ENCODE measurements at regions not wholly inside any gene's neighbourhood (a gene's known extent, or its start where the extent isn't known, plus 50 kb on each side); places are given as distances from the start of the nearest gene placed in this dataset.

DNA sequence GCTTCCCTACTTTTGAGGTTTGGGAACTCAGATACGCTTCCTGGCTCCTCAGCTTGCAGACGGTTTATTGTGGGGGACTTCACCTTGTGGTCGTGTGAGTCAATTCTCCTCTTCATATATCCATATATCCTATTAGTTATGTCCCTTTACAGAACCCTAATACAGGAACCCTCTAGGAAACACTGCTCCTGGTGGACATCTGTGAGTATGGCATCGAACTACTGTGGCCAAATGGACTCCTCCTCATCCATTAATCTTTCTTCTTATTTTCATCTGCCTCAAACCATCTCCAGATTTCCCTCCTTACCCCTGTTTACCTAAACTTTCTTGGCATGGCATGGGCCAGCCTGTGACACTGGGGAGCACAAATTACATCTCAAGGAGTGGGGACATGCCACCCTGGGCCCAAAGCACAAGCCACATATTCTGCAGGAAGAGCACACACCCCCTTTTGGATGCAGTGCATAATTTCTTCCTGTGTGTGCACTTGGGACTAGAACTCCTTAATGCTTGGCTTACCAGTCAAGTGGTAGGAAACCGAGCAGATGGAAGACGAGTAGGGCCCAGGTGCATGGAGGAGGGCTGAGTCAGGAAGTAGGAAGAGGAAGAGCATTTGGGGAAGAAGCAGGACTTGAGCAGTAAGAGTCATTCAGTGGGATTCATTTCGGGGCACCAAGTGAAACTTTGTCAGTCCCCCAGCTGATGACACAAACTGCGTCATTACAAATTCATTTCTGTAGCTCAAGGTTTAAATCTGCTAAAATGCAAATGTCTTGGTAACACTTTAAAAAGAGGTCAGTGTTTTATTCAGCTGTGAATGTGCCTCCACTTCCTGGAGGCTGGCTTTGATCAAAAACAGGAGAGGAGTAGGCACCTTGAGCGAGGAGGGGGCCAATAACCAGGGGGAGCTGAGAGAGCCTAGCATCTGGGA lies 80.8 kb upstream of the PLXNA4 start:
- no peak for DNase-seq (ENCODE audit: low read depth)
- H3K4me3 ChIP-seq (ENCODE audit: control insufficient read depth, low read depth, low read length): no peak overlapping the region
- TF ChIP-seq, protein P1, sequence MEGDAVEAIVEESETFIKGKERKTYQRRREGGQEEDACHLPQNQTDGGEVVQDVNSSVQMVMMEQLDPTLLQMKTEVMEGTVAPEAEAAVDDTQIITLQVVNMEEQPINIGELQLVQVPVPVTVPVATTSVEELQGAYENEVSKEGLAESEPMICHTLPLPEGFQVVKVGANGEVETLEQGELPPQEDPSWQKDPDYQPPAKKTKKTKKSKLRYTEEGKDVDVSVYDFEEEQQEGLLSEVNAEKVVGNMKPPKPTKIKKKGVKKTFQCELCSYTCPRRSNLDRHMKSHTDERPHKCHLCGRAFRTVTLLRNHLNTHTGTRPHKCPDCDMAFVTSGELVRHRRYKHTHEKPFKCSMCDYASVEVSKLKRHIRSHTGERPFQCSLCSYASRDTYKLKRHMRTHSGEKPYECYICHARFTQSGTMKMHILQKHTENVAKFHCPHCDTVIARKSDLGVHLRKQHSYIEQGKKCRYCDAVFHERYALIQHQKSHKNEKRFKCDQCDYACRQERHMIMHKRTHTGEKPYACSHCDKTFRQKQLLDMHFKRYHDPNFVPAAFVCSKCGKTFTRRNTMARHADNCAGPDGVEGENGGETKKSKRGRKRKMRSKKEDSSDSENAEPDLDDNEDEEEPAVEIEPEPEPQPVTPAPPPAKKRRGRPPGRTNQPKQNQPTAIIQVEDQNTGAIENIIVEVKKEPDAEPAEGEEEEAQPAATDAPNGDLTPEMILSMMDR (IDR thresholded peaks at IDR 0.05; ENCODE audit: control insufficient read depth, insufficient read depth, low read depth, low read length, missing control alignments): peak; percentile 46

DNA sequence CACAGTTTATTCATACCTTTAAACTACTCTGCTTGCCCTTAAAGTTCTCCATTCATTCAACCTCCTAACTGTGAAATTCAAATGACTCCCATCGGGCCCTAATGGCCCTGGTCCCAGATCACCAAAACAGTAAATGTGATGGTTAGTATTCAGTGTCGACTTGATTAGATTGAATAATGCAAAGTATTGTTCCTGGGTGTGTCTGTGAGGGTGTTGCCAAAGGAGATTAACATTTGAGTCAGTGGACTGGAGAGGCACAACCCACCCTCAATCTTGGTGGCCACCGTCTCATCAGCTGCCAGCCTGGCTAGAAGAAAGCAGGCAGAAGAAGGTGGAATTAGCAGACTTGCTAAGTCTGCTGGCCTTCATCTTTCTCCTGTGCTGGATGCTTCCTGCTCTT lies 80.1 kb upstream of the PLXNA4 start:
- TF ChIP-seq, protein P1 (IDR thresholded peaks at IDR 0.05; ENCODE audit: control insufficient read depth, insufficient read depth, low read depth, low read length, missing control alignments): no peak
- no peak for DNase-seq (ENCODE audit: low read depth)
- H3K4me3 ChIP-seq (ENCODE audit: control insufficient read depth, low read depth, low read length): no peak overlapping the region

DNA sequence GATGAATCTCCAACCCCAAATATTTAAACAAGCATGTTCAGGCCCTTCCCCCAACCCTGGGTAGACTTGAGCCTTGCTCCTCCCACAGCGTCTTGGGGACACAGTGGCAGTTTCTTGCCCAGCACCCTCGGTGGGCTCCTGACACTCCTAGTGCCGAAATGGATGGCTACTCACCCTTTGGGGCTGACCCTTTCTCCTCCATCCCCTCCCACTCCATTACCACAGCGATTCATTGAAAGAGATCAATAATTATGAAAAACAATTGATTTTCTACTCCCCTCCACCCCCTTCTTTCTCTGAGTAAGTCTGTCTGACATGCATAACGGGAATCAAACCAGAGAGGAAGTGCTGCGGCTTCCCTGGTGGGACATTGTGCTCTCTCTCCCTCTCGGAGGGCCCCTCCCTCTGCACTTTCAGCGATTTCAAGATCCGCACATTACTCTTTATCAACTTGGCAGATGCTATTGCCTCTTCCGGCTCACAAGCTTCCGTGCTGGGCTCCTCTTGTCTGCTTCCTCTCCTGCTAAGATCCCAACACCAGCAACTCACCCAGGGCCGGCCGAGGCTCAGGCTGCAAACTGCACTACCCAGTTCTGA lies 79.0 kb upstream of the PLXNA4 start:
- no peak overlapping the region for H3K4me3 ChIP-seq (ENCODE audit: control insufficient read depth, low read depth, low read length)
- no peak for DNase-seq (ENCODE audit: low read depth)
- TF ChIP-seq, protein P1 (IDR thresholded peaks at IDR 0.05; ENCODE audit: control insufficient read depth, insufficient read depth, low read depth, low read length, missing control alignments): no peak

DNA sequence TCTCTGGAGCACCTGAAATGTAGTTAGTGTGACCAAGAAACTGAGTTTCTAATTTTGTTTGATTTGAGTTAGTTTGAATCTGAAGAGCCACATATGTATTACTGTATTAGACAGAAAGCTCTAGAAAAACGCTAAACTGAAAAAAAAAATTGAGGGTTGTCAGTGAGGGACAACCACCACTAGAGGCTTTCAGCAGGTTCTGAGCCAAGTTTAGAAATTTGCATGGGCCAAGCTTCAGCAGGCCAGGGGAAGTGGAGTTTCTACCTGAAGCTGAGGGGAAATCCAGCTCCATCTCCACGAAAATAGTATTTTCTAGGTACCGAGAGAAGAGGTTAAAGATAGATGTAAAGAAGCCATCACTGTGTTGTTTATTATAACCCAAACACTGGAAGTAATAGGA lies 77.9 kb upstream of the PLXNA4 start:
- TF ChIP-seq, protein P1 (IDR thresholded peaks at IDR 0.05; ENCODE audit: control insufficient read depth, insufficient read depth, low read depth, low read length, missing control alignments): peak; percentile 43
- no peak for DNase-seq (ENCODE audit: low read depth)
- H3K4me3 ChIP-seq (ENCODE audit: control insufficient read depth, low read depth, low read length): no peak overlapping the region

DNA sequence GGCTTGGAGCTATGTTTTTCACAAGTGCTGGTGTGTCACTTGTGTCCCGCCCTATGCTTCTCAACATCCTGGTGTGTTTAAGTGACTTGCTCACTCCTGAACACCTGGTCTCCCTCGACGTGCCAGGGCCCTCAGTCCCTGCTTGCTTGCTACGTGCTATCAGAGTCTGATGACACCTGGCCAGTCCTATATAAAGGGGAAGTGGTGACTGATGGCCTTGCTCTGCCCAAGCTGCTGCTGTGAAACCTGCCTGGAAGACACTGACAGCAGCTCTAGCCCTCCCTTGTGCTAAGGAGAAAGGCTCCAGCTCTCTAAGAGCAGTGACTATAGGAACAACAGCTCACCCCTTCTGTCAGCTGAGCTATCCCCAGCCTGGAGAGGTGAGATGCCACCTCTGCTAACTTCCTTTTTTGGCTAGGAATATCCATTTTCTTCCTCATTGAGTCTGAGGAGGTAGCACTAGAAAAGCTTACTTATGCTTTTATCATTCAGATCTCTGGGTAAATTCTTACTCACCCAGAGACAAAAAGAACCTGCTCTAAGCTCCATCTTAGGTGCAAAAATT lies 77.2 kb upstream of the PLXNA4 start:
- TF ChIP-seq, protein P1 (IDR thresholded peaks at IDR 0.05; ENCODE audit: control insufficient read depth, insufficient read depth, low read depth, low read length, missing control alignments): no peak
- no peak overlapping the region for H3K4me3 ChIP-seq (ENCODE audit: control insufficient read depth, low read depth, low read length)
- no peak for DNase-seq (ENCODE audit: low read depth)

DNA sequence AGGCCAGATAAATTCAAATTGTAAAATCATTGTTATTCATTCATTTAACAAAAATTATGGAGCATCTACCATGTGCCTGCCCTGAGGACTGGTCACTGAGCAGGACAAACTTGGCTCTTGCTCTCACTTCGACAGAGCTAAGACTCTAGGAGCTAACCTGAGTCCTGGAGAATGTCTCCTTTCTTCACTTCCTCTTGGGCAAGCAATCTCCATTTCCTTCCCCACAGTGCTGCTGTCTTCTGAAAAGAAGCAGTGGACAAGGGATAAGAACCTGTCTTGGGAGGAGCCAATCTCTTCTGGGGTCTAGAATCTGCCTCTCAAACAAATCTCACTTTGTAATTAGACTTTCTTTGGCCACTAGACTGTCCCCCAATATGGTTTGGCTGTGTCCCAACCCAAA lies 76.2 kb upstream of the PLXNA4 start:
- TF ChIP-seq, protein P1 (IDR thresholded peaks at IDR 0.05; ENCODE audit: control insufficient read depth, insufficient read depth, low read depth, low read length, missing control alignments): no peak
- no peak for DNase-seq (ENCODE audit: low read depth)
- H3K4me3 ChIP-seq (ENCODE audit: control insufficient read depth, low read depth, low read length): no peak overlapping the region
